MM.1S (cell line): ENCODE measurements at regions not wholly inside any gene's neighbourhood (a gene's known extent, or its start where the extent isn't known, plus 50 kb on each side); places are given as distances from the start of the nearest gene placed in this dataset.

Experiments used
- DNase-seq: peaks from one replicate; pipeline ENCODE4 v3.0.0-alpha.2; 2015
- H2AFZ ChIP-seq: fragments of 300-600 bp; sonication (generic); 2 replicates; pipeline ENCODE4 v1.6.0; 2016; ENCODE audit warnings: antibody characterized with exemption, low read length
- H3F3A ChIP-seq: fragments of 300-600 bp; sonication (generic); 2 replicates; pipeline ENCODE4 v1.6.1; 2016; ENCODE audit warnings: mild to moderate bottlenecking, antibody characterized with exemption, low read length, moderate library complexity, mixed read lengths; ENCODE audit not compliant: insufficient read depth
- H3K27ac ChIP-seq: fragments of 300-600 bp; sonication (generic); 2 replicates; pipeline ENCODE4 v1.5.1; 2016; ENCODE audit warnings: mild to moderate bottlenecking, low read length
- H3K27me3 ChIP-seq: fragments of 300-600 bp; sonication (generic); replicated peaks from 2 replicates; pipeline ENCODE4 v1.6.0; 2016; ENCODE audit warnings: low read length; ENCODE audit not compliant: insufficient read depth
- H3K36me3 ChIP-seq: fragments of 300-600 bp; sonication (generic); replicated peaks from 2 replicates; pipeline ENCODE4 v1.6.1; 2016; ENCODE audit warnings: mild to moderate bottlenecking, low read length, mixed read lengths; ENCODE audit not compliant: insufficient read depth
- H3K4me1 ChIP-seq: fragments of 300-600 bp; sonication (generic); 2 replicates; pipeline ENCODE4 v1.6.1; 2016; ENCODE audit warnings: low read length, mixed read lengths
- H3K4me2 ChIP-seq: fragments of 300-600 bp; sonication (generic); 2 replicates; pipeline ENCODE4 v1.6.0; 2016; ENCODE audit warnings: low read depth, low read length
- H3K4me3 ChIP-seq: fragments of 300-600 bp; sonication (generic); 2 replicates; pipeline ENCODE4 v1.5.1; 2016; ENCODE audit warnings: low read length, mixed read lengths
- H3K79me2 ChIP-seq: fragments of 300-600 bp; sonication (generic); 2 replicates; pipeline ENCODE4 v1.6.1; 2016; ENCODE audit warnings: mixed run types, low read length, mixed read lengths
- H3K9ac ChIP-seq: fragments of 300-600 bp; sonication (generic); 2 replicates; pipeline ENCODE4 v1.6.1; 2016; ENCODE audit warnings: low read length, mixed read lengths
- H3K9me2 ChIP-seq: fragments of 300-600 bp; sonication (generic); replicated peaks from 2 replicates; pipeline ENCODE4 v1.6.1; 2016; ENCODE audit warnings: mild to moderate bottlenecking, low read length, mixed read lengths; ENCODE audit not compliant: insufficient read depth
- H3K9me3 ChIP-seq: fragments of 300-600 bp; sonication (generic); replicated peaks from 2 replicates; pipeline ENCODE4 v1.6.1; 2016; ENCODE audit warnings: mild to moderate bottlenecking, low read length, mixed read lengths; ENCODE audit not compliant: insufficient read depth
- H4K20me1 ChIP-seq: fragments of 300-600 bp; sonication (generic); 2 replicates; pipeline ENCODE4 v1.6.1; 2016; ENCODE audit warnings: mild to moderate bottlenecking, low read length, moderate library complexity, mixed read lengths; ENCODE audit not compliant: insufficient read depth
- EZH2 ChIP-seq: fragments of 300-600 bp; sonication (generic); optimal IDR thresholded peaks from 2 replicates; pipeline ENCODE3; 2017; ENCODE audit warnings: low read depth, mild to moderate bottlenecking, antibody characterized with exemption, low read length, mixed read lengths
- EZH2phosphoT487 ChIP-seq: fragments of 300-600 bp; sonication (generic); IDR thresholded peaks from 2 replicates; pipeline ENCODE4 v1.6.1; 2018; ENCODE audit warnings: antibody characterized with exemption, low read length
- TF ChIP-seq, protein P1 (sequence below): fragments of 300-600 bp; sonication (generic); IDR thresholded peaks from 2 replicates; pipeline ENCODE4 v1.5.1; 2016; ENCODE audit warnings: antibody characterized with exemption, low read length, mixed read lengths

DNA sequence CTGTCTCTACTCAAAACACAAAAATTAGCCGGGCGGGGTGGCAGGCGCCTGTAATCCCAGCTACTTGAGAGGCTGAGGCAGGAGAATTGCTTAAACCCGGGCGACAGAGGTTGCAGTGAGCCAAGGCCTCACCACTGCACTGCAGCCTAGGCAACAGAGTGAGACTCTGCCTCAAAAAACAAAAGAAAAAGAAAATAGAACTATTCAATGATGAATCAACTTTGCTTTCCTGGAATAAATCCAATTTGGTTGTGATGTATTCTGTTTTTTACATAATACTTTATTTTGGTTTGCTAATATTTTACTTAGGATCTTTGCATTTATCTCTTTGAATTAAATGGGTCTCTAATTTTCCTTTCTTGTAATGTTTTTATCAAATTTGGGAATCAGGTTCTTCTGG, 86.3 kb upstream of the MBOAT2 start:
- no peak overlapping the region for H2AFZ ChIP-seq
- H3K9me3 ChIP-seq, result no peaks in the 10 kb centered on the region
- no peaks in the 10 kb centered on the region for H3F3A ChIP-seq
- H4K20me1 ChIP-seq, result no peaks in the 10 kb centered on the region
- H3K9me2 ChIP-seq, result no peaks in the 10 kb centered on the region
- no peak overlapping the region for H3K27ac ChIP-seq
- H3K4me1 ChIP-seq, result no peaks in the 10 kb centered on the region
- H3K79me2 ChIP-seq, result no peaks in the 10 kb centered on the region
- H3K27me3 ChIP-seq, result no peaks in the 10 kb centered on the region
- H3K4me3 ChIP-seq, result no peak overlapping the region
- no peaks in the 10 kb centered on the region for H3K36me3 ChIP-seq
- DNase-seq, result no peak
- H3K4me2 ChIP-seq, result no peak overlapping the region
- TF ChIP-seq, protein P1, sequence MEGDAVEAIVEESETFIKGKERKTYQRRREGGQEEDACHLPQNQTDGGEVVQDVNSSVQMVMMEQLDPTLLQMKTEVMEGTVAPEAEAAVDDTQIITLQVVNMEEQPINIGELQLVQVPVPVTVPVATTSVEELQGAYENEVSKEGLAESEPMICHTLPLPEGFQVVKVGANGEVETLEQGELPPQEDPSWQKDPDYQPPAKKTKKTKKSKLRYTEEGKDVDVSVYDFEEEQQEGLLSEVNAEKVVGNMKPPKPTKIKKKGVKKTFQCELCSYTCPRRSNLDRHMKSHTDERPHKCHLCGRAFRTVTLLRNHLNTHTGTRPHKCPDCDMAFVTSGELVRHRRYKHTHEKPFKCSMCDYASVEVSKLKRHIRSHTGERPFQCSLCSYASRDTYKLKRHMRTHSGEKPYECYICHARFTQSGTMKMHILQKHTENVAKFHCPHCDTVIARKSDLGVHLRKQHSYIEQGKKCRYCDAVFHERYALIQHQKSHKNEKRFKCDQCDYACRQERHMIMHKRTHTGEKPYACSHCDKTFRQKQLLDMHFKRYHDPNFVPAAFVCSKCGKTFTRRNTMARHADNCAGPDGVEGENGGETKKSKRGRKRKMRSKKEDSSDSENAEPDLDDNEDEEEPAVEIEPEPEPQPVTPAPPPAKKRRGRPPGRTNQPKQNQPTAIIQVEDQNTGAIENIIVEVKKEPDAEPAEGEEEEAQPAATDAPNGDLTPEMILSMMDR, result no peak
- TF ChIP-seq EZH2phosphoT487 (no peak), EZH2 (no peak)
- H3K9ac ChIP-seq, result no peak overlapping the region

DNA sequence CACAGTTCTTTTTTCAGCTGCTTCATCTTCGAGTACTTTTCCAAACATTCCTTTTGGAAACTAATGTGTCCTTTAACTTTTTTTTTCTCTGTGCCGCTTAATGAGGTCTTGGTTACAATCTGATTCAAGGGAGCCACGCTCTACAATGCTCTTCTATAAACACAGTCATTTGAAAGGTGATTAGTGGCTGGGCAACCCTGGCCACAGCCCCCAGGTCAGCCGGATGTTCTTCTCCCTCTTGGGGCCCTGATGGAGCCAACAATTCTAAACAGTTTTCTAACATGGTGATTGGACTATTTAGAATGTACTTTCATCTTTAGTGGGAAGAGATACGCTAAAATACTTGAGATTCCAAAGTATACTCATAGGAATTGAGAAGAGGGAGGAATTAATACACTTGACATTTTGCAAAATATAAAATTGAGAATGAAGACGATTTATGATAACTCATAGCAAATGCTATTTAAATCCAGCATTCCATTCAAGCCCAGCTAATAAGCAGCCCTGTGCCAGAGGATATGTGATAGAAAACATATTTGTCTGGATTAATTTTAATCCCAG, 83.7 kb upstream of the MBOAT2 start:
- H3K4me3 ChIP-seq, result no peak overlapping the region
- H3K36me3 ChIP-seq, result no peaks in the 10 kb centered on the region
- H3K4me2 ChIP-seq, result no peak overlapping the region
- H2AFZ ChIP-seq, result no peak overlapping the region
- no peak overlapping the region for H3K9ac ChIP-seq
- H3K27ac ChIP-seq, result no peak overlapping the region
- H3K4me1 ChIP-seq, result no peaks in the 10 kb centered on the region
- H3K79me2 ChIP-seq, result no peaks in the 10 kb centered on the region
- no peaks in the 10 kb centered on the region for H3K9me3 ChIP-seq
- no peaks in the 10 kb centered on the region for H3K27me3 ChIP-seq
- no peaks in the 10 kb centered on the region for H4K20me1 ChIP-seq
- TF ChIP-seq EZH2phosphoT487 (no peak), EZH2 (no peak)
- TF ChIP-seq, protein P1, result no peak
- H3K9me2 ChIP-seq, result no peaks in the 10 kb centered on the region
- DNase-seq, result no peak
- no peaks in the 10 kb centered on the region for H3F3A ChIP-seq

DNA sequence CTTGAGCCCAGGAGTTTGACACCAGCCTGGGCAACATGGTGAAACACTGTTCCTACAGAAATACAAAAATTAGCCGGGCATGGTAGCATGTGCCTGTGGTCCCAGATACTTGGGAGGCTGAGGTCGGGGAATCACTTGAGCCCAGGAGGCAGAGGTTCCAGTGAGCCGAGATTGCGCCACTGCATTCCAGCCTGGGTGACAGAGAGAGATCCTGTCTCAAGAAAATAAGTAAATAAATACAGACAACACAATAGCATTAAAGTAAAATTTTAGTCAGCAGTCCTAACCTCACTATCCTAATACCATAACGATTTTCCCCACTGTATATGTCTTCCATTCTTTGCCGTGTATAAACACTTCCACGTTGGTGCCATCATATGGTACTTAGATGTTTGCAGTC, 83.0 kb upstream of the MBOAT2 start:
- Histone ChIP-seq H3K9me2 (no peaks in the 10 kb centered on the region), H3K4me3 (no peak overlapping the region), H3F3A (no peaks in the 10 kb centered on the region), H3K9me3 (no peaks in the 10 kb centered on the region), H3K27ac (no peak overlapping the region), H4K20me1 (no peaks in the 10 kb centered on the region), H3K36me3 (no peaks in the 10 kb centered on the region), H3K4me1 (no peaks in the 10 kb centered on the region), H3K4me2 (no peak overlapping the region), H2AFZ (no peak overlapping the region), H3K9ac (no peak overlapping the region), H3K27me3 (no peaks in the 10 kb centered on the region), H3K79me2 (no peaks in the 10 kb centered on the region)
- DNase-seq, result no peak
- TF ChIP-seq, protein P1, result no peak
- TF ChIP-seq EZH2 (no peak), EZH2phosphoT487 (no peak)
